NOMO-1 treated with dmso at 0.1 percent for 144 hours (cell line): ENCODE measurements at regions not wholly inside any gene's neighbourhood (a gene's known extent, or its start where the extent isn't known, plus 50 kb on each side); places are given as distances from the start of the nearest gene placed in this dataset.

Experiments used
- DNase-seq: peaks from one replicate; lab custom pipeline; 2025; ENCODE audit not compliant: unreplicated experiment; lab: John Stamatoyannopoulos, UW

GRCh38 chr13:48842316-48842715, 133.4 kb upstream of the FNDC3A start:
- DNase-seq, result no peak

GRCh38 chr13:48843630-48844380, 131.9 kb upstream of the FNDC3A start:
- no peak for DNase-seq

DNA sequence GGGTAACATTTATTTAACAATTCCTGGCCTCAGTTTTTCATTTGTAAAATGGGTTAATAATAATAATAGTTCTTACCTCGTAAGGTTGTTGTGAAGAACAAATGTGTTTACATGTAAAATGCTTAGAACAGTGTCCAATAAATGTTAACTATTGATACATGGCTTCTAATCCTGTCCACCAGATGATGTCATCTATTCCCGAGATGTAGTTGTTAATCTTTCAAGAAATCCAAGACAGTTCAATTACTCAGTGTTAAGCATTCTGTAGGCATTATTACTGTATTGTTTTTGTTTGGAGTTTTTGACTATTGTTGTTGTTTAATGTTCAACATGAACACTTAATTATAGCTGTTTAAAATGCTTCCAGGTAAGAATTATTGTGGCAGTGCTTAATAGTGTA, 131.0 kb upstream of the FNDC3A start:
- no peak for DNase-seq

DNA sequence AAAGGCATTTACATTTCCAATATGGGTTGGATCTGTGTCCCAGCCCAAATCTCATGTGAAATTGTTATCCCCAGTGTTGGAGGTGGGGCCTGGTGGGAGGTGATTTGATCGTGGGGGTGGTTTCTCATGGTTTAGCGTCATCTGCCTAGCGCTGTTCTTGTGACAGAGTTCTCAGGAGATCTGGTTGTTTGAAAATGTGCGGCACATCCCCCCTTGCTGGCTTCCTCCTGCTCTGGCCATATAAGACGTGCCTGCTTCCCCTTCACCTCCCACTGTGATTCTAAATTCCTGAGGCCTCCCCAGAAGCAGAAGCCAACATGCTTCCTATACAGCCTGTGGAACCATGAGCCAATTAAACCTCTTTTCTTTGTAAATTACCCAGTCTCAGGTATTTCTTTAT, 126.2 kb upstream of the FNDC3A start:
- DNase-seq, result no peak

- DNase-seq, result no peak
Measured at GRCh38 chr13:48851707-48852106, 124.0 kb upstream of the FNDC3A start.

- DNase-seq, result no peak
Measured at GRCh38 chr13:48852911-48853727, 122.6 kb upstream of the FNDC3A start.

DNA sequence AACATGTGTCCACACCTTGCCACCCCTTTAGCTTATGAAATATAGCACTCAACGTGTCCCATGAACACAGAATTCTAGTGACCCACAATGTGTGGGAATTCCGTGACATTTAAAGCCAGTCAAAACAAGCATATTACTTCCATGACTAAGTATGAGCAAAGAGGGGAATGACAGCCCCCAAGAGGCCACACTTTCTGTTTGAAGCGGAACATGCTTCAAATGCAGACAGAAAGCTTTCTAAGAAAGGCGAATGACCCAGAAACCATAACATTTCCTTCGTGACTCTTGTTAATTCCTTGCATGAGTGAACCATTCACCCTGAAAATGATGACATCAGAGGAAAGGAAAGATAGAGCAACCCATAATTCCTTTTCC, 122.0 kb upstream of the FNDC3A start:
- DNase-seq, result no peak

- no peak for DNase-seq
Measured at GRCh38 chr13:48857576-48857975, 118.1 kb upstream of the FNDC3A start.

DNA sequence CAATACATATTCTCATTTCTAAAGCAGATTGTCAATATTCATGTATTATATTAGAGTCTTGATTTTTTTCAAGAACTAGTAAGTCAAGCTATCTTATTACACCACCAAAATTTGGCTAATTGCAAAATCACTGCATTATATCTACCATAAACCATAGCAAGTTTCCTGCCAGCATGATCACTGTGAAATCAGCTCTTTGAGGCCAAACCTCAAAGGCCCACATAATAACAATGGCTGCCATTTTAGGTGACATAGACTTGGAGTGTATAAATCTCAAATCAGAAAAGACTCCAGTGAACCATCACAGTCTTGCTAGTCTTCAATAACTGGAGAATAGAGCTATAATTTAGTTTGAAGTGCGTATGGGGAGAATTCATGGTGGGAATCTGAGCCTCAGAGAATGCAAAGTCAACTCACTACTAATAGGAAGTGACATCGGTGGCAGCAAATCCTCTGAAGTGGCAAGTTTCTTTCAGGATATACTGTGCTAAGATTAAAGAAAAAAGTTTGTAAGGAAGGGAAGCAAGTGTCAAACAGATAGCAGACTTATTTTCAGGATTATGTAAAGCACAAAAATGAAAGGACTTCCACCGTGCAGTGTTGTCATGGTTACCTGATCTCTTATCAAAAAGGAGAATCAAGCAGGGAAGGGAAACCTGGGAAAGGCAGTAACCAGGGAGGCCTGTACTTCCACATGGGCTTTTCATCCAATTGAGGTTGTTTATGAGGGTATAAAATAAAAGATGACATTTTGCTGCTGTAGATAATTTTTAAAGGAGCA, 117.4 kb upstream of the FNDC3A start:
- DNase-seq, result no peak

- DNase-seq, result peak; percentile 67
Measured at GRCh38 chr13:48859272-48860105, 116.2 kb upstream of the FNDC3A start.

DNA sequence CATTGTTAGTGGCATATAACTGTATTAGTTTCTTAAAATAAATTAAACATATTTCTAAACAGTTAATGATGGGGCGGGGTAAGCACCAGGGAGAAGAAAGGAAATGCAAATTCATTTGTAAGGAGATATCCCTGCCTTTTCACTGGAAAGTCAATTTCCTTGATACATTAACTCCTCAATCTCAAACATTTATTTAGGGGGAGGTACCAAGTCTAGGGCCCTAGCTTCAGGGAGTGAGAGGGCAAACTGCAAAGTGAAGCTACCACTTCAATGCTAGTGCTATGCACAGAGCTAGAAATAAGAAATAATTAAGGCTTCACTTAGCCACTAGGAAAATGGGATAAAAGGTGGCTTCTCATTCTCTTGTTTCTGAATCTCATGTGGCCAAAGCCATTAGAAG, 115.3 kb upstream of the FNDC3A start:
- DNase-seq, result no peak

GRCh38 chr13:48862572-48862971, 113.1 kb upstream of the FNDC3A start:
- peak; percentile 32 for DNase-seq

- no peak for DNase-seq
Measured at GRCh38 chr13:48864100-48864499, 111.6 kb upstream of the FNDC3A start.

DNA sequence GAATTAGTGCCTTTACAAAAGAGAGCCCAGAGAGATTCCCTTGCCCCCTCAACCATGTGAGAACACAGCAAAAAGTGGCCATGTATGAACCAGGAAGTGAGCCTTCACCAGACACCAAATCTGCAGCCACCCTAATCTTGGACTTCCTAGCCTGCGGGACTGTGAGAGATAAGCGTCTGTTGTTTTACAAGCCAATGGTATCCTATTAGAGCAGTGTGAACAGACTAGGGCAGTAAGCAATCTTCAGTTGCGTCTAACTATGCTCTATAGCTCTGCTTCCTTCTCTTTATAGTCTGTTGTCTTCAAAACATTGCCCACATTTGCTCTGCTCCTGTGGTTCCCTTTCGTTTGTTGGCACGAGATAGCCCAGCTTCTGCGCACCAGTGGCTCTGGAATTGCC, 109.5 kb upstream of the FNDC3A start:
- DNase-seq, result no peak

GRCh38 chr13:48873081-48873480, 102.6 kb upstream of the FNDC3A start:
- no peak for DNase-seq

DNA sequence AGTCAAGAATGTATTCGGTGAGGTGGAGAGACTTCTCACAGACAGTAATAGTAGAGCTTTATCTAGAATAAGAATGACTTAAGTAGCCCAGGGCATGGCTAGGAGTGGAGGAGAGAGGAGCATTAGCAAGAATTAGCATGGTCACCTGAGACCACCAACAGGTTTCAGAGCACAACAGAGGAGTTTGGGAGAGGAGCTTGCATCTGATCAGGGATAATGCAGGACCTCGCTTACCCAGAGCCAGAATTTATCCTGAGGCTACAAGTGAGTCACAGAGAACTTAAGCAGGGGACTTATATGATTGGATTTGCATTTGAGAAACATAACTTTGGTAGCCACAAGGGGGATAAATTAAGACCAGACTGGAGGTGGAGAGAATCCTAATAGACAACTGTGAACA, 102.1 kb upstream of the FNDC3A start:
- DNase-seq, result no peak

- no peak for DNase-seq
Measured at GRCh38 chr13:48874165-48874564, 101.5 kb upstream of the FNDC3A start.

DNA sequence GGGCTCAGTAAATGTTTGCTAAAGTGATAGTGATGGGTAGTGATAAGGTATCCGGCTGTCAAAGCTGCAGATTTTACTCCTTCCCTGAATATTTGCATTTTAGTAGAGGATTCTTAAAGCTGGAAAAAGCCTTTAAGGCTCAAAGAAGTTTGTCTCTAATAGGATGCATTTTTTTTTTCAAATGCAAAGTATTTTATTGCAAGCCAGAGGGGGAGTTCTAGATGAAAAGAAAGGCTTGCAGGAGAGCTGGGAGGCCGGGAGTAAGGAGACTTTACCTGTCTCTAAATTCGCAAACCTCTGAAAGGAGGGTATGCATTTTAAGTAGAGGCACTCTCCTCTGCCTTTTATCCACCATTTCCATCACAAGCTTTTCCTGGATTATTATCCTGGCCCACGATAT, 100.7 kb upstream of the FNDC3A start:
- no peak for DNase-seq

DNA sequence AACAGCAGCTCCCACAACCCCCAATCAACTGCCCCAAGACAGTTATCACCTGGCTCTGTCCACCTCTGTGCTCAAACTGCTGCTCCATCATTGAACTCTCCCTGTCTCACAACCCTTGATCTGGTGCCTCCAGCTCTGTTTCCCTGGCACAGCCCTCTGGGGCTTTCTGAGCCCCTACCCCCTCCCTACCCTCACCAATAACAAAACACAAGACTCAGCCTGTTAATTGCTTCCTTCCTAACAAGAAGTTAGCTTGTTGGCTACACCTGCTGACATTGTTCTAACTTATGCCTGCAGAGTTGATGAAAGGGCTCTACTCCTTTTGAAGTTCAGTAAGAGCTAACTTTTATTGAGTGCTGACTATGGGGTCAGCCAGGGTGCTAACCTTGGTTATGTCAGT, 99.4 kb upstream of the FNDC3A start:
- DNase-seq, result no peak

DNA sequence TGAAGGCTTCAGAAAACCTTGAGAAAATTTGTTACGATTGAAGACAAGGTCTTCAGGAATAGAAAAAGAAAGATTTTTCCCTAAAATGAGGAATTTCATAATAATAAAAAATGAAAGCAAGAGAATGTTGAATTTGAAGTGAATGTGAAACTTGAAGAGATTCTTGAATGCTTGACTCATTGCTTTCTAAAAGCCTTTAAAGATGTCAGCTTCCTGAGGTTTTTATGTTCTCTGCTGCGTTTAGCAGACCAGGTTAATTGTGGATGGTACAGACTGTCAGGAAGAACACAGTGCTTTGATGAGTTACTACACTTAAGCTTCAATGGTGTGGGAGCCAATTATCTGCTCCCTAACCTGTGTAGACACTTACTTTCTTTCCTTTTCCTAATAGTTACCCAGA, 96.3 kb upstream of the FNDC3A start:
- DNase-seq, result no peak

DNA sequence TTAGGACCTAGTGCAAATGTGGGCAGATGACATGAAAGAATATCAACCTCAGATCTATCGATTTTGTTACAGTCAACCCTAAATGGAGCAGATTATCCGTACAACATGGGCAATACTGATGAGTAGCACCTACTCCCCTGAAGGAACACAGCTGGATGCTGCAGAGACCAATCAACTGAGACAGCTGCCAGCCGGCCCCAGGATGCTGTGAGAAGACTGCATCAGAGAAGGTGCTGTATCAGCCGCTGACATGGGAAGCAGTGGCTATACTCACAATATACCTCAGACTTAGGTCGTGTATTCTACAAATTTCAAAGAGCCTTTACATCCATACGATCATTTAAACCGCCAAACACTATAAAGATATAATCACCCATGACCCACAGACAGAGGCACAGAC, 95.9 kb upstream of the FNDC3A start:
- DNase-seq, result no peak
